ENCODE measurements at regions not wholly inside any gene's neighbourhood (a gene's known extent, or its start where the extent isn't known, plus 50 kb on each side); places are given as distances from the start of the nearest gene placed in this dataset.

GRCh38 chr6:47383360-47383759 lies 73.7 kb upstream of the TNFRSF21 start:
- no peaks in the 10 kb centered on the region for H4K20me1 ChIP-seq (ENCODE audit: control insufficient read depth, insufficient read depth)
- H3K9ac ChIP-seq (ENCODE audit: control insufficient read depth, insufficient read depth, low read length), result no peak overlapping the region
- FAIRE-seq (no peak), ATAC-seq (no peak), DNase-seq (ENCODE audit: low read depth, low spot score) (no peak)
- no TSS peak for BruUV-seq (replicated peaks)
- H2AFZ ChIP-seq (ENCODE audit: control insufficient read depth, low read depth, low read length), result no peak overlapping the region
- RAD21 ChIA-PET (ENCODE audit: unreplicated experiment), result no interaction called here
- in situ Hi-C loops (cut with MboI) (no loop called here), intact Hi-C loops (cut with micrococcal nuclease; ENCODE audit: unreplicated experiment) (no loop called here)
- no peak overlapping the region for H3K27ac ChIP-seq (ENCODE audit: control insufficient read depth, insufficient read depth)
- WGBS (ENCODE audit: insufficient coverage, insufficient replicate concordance, low lambda C conversion rate, missing lambda C conversion rate), result 38% methylated on average over 1 of the region's 1 CpG
- CTCF ChIA-PET, result no interaction called here
- H3K4me3 ChIP-seq, result no peak overlapping the region
- H3K4me2 ChIP-seq (ENCODE audit: control insufficient read depth, insufficient read depth), result no peak overlapping the region
- SMC1A ChIA-PET (ENCODE audit: uncharacterized antibody, unreplicated experiment), result no interaction called here
- POLR2A ChIA-PET, result no interaction called here
- H3K27me3 ChIP-seq (replicated peaks in 1 of 2; ENCODE audit: control insufficient read depth in 2 of 2, insufficient read depth in 2 of 2, low read length in 1 of 2), result no peaks in the 10 kb centered on the region
- TF ChIP-seq MXI1 (IDR thresholded peaks at IDR 0.05; ENCODE audit: low read depth, low read length), result no peak
- no peak for TF ChIP-seq EGR1 (IDR thresholded peaks at IDR 0.05; ENCODE audit: borderline replicate concordance in 1 of 2, low read depth in 2 of 2, low read length in 2 of 2)
- no peak for TF ChIP-seq PAX8 (IDR thresholded peaks at IDR 0.05)
- TF ChIP-seq STAT1 (conservative IDR thresholded peaks at IDR 0.05), result no peak
- TF ChIP-seq DPF2 (IDR thresholded peaks at IDR 0.05), result no peak
- no peak for TF ChIP-seq SKIL (IDR thresholded peaks at IDR 0.05; ENCODE audit: low read depth, poor library complexity, severe bottlenecking)
- no peak for TF ChIP-seq E2F8 (IDR thresholded peaks at IDR 0.05; ENCODE audit: low read depth, partially characterized antibody)
- TF ChIP-seq, protein P1, sequence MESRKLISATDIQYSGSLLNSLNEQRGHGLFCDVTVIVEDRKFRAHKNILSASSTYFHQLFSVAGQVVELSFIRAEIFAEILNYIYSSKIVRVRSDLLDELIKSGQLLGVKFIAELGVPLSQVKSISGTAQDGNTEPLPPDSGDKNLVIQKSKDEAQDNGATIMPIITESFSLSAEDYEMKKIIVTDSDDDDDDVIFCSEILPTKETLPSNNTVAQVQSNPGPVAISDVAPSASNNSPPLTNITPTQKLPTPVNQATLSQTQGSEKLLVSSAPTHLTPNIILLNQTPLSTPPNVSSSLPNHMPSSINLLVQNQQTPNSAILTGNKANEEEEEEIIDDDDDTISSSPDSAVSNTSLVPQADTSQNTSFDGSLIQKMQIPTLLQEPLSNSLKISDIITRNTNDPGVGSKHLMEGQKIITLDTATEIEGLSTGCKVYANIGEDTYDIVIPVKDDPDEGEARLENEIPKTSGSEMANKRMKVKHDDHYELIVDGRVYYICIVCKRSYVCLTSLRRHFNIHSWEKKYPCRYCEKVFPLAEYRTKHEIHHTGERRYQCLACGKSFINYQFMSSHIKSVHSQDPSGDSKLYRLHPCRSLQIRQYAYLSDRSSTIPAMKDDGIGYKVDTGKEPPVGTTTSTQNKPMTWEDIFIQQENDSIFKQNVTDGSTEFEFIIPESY (IDR thresholded peaks at IDR 0.05), result no peak
- TF ChIP-seq, protein P2, sequence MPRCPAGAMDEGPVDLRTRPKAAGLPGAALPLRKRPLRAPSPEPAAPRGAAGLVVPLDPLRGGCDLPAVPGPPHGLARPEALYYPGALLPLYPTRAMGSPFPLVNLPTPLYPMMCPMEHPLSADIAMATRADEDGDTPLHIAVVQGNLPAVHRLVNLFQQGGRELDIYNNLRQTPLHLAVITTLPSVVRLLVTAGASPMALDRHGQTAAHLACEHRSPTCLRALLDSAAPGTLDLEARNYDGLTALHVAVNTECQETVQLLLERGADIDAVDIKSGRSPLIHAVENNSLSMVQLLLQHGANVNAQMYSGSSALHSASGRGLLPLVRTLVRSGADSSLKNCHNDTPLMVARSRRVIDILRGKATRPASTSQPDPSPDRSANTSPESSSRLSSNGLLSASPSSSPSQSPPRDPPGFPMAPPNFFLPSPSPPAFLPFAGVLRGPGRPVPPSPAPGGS (IDR thresholded peaks at IDR 0.05; ENCODE audit: borderline replicate concordance, insufficient read depth, low read depth, low read length, poor library complexity, severe bottlenecking), result no peak
- no peaks in the 10 kb centered on the region for H3K36me3 ChIP-seq (ENCODE audit: control insufficient read depth in 2 of 2, insufficient read depth in 2 of 2, low read length in 1 of 2)
- H3K9me3 ChIP-seq (replicated peaks; ENCODE audit: control insufficient read depth, insufficient read depth, low read length), result no peaks in the 10 kb centered on the region
- no peaks in the 10 kb centered on the region for H3K4me1 ChIP-seq (ENCODE audit: control insufficient read depth, insufficient read depth, low read length)
- no peaks in the 10 kb centered on the region for H3K79me2 ChIP-seq (ENCODE audit: control insufficient read depth, insufficient read depth, low read length)
